ENCODE measurements at regions not wholly inside any gene's neighbourhood (a gene's known extent, or its start where the extent isn't known, plus 50 kb on each side); places are given as distances from the start of the nearest gene placed in this dataset.

- TF ChIP-seq YY1 (IDR thresholded peaks at IDR 0.05; ENCODE audit: low read depth) (no peak), NFIC (IDR thresholded peaks at IDR 0.05) (no peak), RAD21 (IDR thresholded peaks at IDR 0.05; ENCODE audit: low read depth) (no peak), USF1 (IDR thresholded peaks at IDR 0.05) (no peak), EP300 (IDR thresholded peaks at IDR 0.05; ENCODE audit: borderline replicate concordance) (no peak), FOXM1 (IDR thresholded peaks at IDR 0.05; ENCODE audit: borderline replicate concordance, low read depth) (no peak), EGR1 (IDR thresholded peaks at IDR 0.05) (no peak), CEBPB (IDR thresholded peaks at IDR 0.05) (no peak), TCF12 (IDR thresholded peaks at IDR 0.05; ENCODE audit: low read depth) (no peak), CREB1 (IDR thresholded peaks at IDR 0.05; ENCODE audit: low read depth) (no peak), TEAD4 (IDR thresholded peaks at IDR 0.05) (no peak), ZBTB7A (IDR thresholded peaks at IDR 0.05; ENCODE audit: low read depth) (no peak), TAF1 (IDR thresholded peaks at IDR 0.05; ENCODE audit: low read depth) (no peak)
- TF ChIP-seq, protein P1, sequence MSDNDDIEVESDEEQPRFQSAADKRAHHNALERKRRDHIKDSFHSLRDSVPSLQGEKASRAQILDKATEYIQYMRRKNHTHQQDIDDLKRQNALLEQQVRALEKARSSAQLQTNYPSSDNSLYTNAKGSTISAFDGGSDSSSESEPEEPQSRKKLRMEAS (IDR thresholded peaks at IDR 0.05), result no peak
- TF ChIP-seq, protein P2, sequence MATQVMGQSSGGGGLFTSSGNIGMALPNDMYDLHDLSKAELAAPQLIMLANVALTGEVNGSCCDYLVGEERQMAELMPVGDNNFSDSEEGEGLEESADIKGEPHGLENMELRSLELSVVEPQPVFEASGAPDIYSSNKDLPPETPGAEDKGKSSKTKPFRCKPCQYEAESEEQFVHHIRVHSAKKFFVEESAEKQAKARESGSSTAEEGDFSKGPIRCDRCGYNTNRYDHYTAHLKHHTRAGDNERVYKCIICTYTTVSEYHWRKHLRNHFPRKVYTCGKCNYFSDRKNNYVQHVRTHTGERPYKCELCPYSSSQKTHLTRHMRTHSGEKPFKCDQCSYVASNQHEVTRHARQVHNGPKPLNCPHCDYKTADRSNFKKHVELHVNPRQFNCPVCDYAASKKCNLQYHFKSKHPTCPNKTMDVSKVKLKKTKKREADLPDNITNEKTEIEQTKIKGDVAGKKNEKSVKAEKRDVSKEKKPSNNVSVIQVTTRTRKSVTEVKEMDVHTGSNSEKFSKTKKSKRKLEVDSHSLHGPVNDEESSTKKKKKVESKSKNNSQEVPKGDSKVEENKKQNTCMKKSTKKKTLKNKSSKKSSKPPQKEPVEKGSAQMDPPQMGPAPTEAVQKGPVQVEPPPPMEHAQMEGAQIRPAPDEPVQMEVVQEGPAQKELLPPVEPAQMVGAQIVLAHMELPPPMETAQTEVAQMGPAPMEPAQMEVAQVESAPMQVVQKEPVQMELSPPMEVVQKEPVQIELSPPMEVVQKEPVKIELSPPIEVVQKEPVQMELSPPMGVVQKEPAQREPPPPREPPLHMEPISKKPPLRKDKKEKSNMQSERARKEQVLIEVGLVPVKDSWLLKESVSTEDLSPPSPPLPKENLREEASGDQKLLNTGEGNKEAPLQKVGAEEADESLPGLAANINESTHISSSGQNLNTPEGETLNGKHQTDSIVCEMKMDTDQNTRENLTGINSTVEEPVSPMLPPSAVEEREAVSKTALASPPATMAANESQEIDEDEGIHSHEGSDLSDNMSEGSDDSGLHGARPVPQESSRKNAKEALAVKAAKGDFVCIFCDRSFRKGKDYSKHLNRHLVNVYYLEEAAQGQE (IDR thresholded peaks at IDR 0.05; ENCODE audit: low read depth), result no peak
These were observed 325.0 kb downstream of the PREX1 start for GRCh38 chr20:48502758-48503157.

GRCh38 chr20:48502016-48502415 lies 325.8 kb downstream of the PREX1 start:
- TF ChIP-seq CEBPB (IDR thresholded peaks at IDR 0.05), result no peak
- no peak for TF ChIP-seq FOXM1 (IDR thresholded peaks at IDR 0.05; ENCODE audit: borderline replicate concordance, low read depth)
- no peak for TF ChIP-seq ZBTB7A (IDR thresholded peaks at IDR 0.05; ENCODE audit: low read depth)
- no peak for TF ChIP-seq NFIC (IDR thresholded peaks at IDR 0.05)
- TF ChIP-seq, protein P1 (IDR thresholded peaks at IDR 0.05), result no peak
- no peak for TF ChIP-seq EGR1 (IDR thresholded peaks at IDR 0.05)

DNA sequence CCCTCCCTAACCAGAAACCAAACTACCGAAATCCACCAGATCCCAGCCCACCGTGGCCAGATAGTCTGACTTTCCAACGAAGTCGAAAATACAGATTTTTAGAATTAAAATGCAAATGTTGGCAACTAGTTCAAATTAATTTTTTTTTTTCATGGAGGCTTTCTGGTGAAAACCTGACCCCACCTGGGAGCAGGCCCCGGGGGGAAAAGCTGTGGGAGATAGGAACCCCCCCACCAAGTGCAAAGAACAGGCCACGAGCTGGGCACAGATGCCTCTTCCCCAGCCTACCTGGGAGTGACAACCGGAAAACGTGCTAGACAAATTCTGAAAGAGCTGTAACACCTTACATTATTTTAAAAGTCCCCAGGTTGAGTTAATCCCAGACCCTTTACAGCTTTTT lies 333.8 kb downstream of the PREX1 start:
- TF ChIP-seq NFIC (IDR thresholded peaks at IDR 0.05) (no peak), TEAD4 (IDR thresholded peaks at IDR 0.05) (no peak), CREB1 (IDR thresholded peaks at IDR 0.05; ENCODE audit: low read depth) (no peak), EGR1 (IDR thresholded peaks at IDR 0.05) (no peak)
- TF ChIP-seq, protein P2 (IDR thresholded peaks at IDR 0.05; ENCODE audit: low read depth), result no peak

GRCh38 chr20:48492715-48493070 lies 335.1 kb downstream of the PREX1 start:
- TF ChIP-seq NFIC (IDR thresholded peaks at IDR 0.05), result no peak
- TF ChIP-seq, protein P1 (IDR thresholded peaks at IDR 0.05), result no peak
- TF ChIP-seq TEAD4 (IDR thresholded peaks at IDR 0.05), result no peak
- TF ChIP-seq RAD21 (IDR thresholded peaks at IDR 0.05; ENCODE audit: low read depth), result no peak
- no peak for TF ChIP-seq FOXM1 (IDR thresholded peaks at IDR 0.05; ENCODE audit: borderline replicate concordance, low read depth)
- no peak for TF ChIP-seq USF1 (IDR thresholded peaks at IDR 0.05)
- no peak for TF ChIP-seq TAF1 (IDR thresholded peaks at IDR 0.05; ENCODE audit: low read depth)
- TF ChIP-seq YY1 (IDR thresholded peaks at IDR 0.05; ENCODE audit: low read depth), result no peak

DNA sequence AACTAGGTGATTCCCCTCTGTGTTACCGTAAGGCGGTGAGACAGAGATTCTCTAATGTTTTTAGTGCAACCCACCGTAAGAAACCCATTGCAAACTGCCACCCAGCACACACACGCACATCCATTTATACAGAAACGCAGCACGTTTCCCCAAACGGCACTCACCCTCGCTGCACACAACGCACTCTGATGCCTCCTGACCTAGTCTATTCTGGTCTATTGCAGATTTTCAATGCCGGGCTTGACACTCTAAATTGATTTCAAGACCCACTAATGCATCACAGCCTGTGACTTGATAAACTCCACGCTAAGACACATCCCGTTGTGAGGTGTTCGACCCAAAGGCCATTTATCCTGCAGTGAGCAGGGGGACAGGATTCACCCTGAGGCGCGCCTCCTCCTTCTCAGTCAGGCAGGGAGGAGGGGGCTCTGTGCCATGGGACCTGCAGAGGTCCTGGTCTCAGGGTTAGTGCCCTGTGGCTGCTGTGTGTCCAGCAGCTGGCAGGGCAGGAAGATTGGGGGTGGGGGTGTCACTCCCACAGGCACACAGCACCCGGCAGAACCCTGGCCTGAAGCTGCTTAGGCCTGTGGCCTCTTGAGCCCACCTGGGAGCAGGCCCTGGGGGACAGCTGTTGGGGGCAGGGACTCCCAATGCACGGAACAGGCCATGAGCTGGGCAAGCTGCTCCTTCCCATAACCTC lies 335.6 kb downstream of the PREX1 start:
- TF ChIP-seq RAD21 (IDR thresholded peaks at IDR 0.05; ENCODE audit: low read depth), result no peak
- TF ChIP-seq NFIC (IDR thresholded peaks at IDR 0.05), result no peak
- TF ChIP-seq, protein P2 (IDR thresholded peaks at IDR 0.05; ENCODE audit: low read depth), result no peak
- TF ChIP-seq, protein P1 (IDR thresholded peaks at IDR 0.05), result no peak
- TF ChIP-seq EP300 (IDR thresholded peaks at IDR 0.05; ENCODE audit: borderline replicate concordance), result no peak
- no peak for TF ChIP-seq ZBTB7A (IDR thresholded peaks at IDR 0.05; ENCODE audit: low read depth)
- TF ChIP-seq TAF1 (IDR thresholded peaks at IDR 0.05; ENCODE audit: low read depth), result no peak
- no peak for TF ChIP-seq CREB1 (IDR thresholded peaks at IDR 0.05; ENCODE audit: low read depth)
- TF ChIP-seq YY1 (IDR thresholded peaks at IDR 0.05; ENCODE audit: low read depth), result no peak
- no peak for TF ChIP-seq FOXM1 (IDR thresholded peaks at IDR 0.05; ENCODE audit: borderline replicate concordance, low read depth)
- no peak for TF ChIP-seq USF1 (IDR thresholded peaks at IDR 0.05)
- no peak for TF ChIP-seq TCF12 (IDR thresholded peaks at IDR 0.05; ENCODE audit: low read depth)
- no peak for TF ChIP-seq EGR1 (IDR thresholded peaks at IDR 0.05)
- TF ChIP-seq CEBPB (IDR thresholded peaks at IDR 0.05), result no peak
- no peak for TF ChIP-seq TEAD4 (IDR thresholded peaks at IDR 0.05)

All from Ishikawa (cell line).